Panc1 (cell line): ENCODE measurements at regions not wholly inside any gene's neighbourhood (a gene's known extent, or its start where the extent isn't known, plus 50 kb on each side); places are given as distances from the start of the nearest gene placed in this dataset.

Source experiments
- ATAC-seq: fragments of 200-7000 bp; cut with Tn5 transposase; 2 replicates; pipeline ENCODE4 v1.9.1; 2020; ENCODE audit warnings: mild to moderate bottlenecking, moderate library complexity
- BruUV-seq: library from RNA; stranded (reverse); fragments of 400-500 nt; replicated peaks from 2 replicates; lab custom pipeline; 2021; lab: Mats Ljungman, UMichigan
- CTCF ChIA-PET: fragments of 300-600 bp; sonication (Branson Sonifier 250); formaldehyde crosslinking; loops from one replicate; lab custom pipeline; 2022; ENCODE audit warnings: antibody characterized with exemption; lab: Charles Lee
- POLR2A ChIA-PET: fragments of 300-600 bp; sonication (Branson Sonifier 250); formaldehyde crosslinking; loops from one replicate; lab custom pipeline; 2022; ENCODE audit warnings: antibody characterized with exemption; lab: Charles Lee
- DNase-seq: peaks from one replicate; pipeline ENCODE4 v3.0.0-alpha.2; 2010; ENCODE audit warnings: low read depth, low spot score
- H3K27ac ChIP-seq: 2 replicates; pipeline ENCODE4 v1.5.1; 2011; ENCODE audit warnings: mild to moderate bottlenecking, low read length, inconsistent platforms
- H3K27me3 ChIP-seq: fragments of 200-500 bp; sonication (Bioruptor generic); 2 replicates; pipeline ENCODE4 v1.6.0; 2014; ENCODE audit warnings: low read length, inconsistent platforms; ENCODE audit not compliant: control insufficient read depth, insufficient read depth
- H3K36me3 ChIP-seq: fragments of 200-500 bp; sonication (Bioruptor generic); 2 replicates; pipeline ENCODE4 v1.5.1; 2014; ENCODE audit warnings: inconsistent platforms, mild to moderate bottlenecking, low read length, moderate library complexity; ENCODE audit not compliant: control insufficient read depth, insufficient read depth
- H3K4me1 ChIP-seq: 2 replicates; pipeline ENCODE4 v1.5.1; 2011; ENCODE audit warnings: inconsistent platforms, mild to moderate bottlenecking, low read length, moderate library complexity; ENCODE audit not compliant: control insufficient read depth, insufficient read depth
- H3K4me3 ChIP-seq, 2 experiments: 2 replicates each; pipeline ENCODE4 v1.5.1; 2011 to 2012; ENCODE audit warnings: low read depth in 2 of 2, low read length in 2 of 2, mild to moderate bottlenecking in 2 of 2, inconsistent platforms in 1 of 2, moderate library complexity in 1 of 2
- H3K9me3 ChIP-seq: fragments of 200-500 bp; sonication (Bioruptor generic); 2 replicates; pipeline ENCODE4 v1.5.1; 2014; ENCODE audit warnings: low read depth, mild to moderate bottlenecking, inconsistent platforms, low read length, moderate library complexity; ENCODE audit not compliant: control insufficient read depth, insufficient read depth
- CTCF ChIP-seq: fragments of 450-650 bp; IDR thresholded peaks from 2 replicates; pipeline ENCODE4 v1.5.1; 2017; ENCODE audit warnings: mild to moderate bottlenecking
- POLR2AphosphoS5 ChIP-seq: IDR thresholded peaks from 2 replicates; pipeline ENCODE4 v1.6.1; 2012; ENCODE audit warnings: mild to moderate bottlenecking, low read depth, low read length, moderate library complexity
- REST ChIP-seq, 2 experiments: IDR thresholded peaks; 2 replicates each; pipeline ENCODE4 v1.6.1; 2011 to 2012; ENCODE audit warnings: low read depth in 2 of 2, control low read depth in 1 of 2, low read length in 1 of 2, mild to moderate bottlenecking in 1 of 2, moderate library complexity in 1 of 2; ENCODE audit not compliant: insufficient read depth in 1 of 2
- SIN3A ChIP-seq: IDR thresholded peaks from 2 replicates; pipeline ENCODE4 v1.6.1; 2012; ENCODE audit warnings: low read depth, mild to moderate bottlenecking, low read length, moderate library complexity, borderline replicate concordance; ENCODE audit not compliant: insufficient read depth
- TCF7L2 ChIP-seq: IDR thresholded peaks from 2 replicates; pipeline ENCODE4 v1.6.1; 2011; ENCODE audit warnings: mild to moderate bottlenecking, low read depth, low read length, inconsistent platforms
- in situ Hi-C: cut with HindIII; loops from 2 replicates; pipeline ENCODE4 v1.10.0; 2016; ENCODE audit warnings: low sequenced_read_pairs, low pct_unique_long_range_greater_than_20kb
- intact Hi-C: fragments of 100-400 bp; cut with micrococcal nuclease; formaldehyde crosslinking; loops from one replicate; pipeline ENCODE4 v1.10.0; 2022; ENCODE audit not compliant: unreplicated experiment

GRCh38 chr14:34175574-34175973 is 224.7 kb upstream of the EGLN3 start:
- DNase-seq (no peak), ATAC-seq (no peak)
- CTCF ChIA-PET, result no interaction called here
- H3K4me1 ChIP-seq, result no peaks in the 10 kb centered on the region
- no peaks in the 10 kb centered on the region for H3K27me3 ChIP-seq
- POLR2A ChIA-PET, result no interaction called here
- no peak overlapping the region for H3K27ac ChIP-seq
- no peak for TF ChIP-seq REST (IDR thresholded peaks at IDR 0.05; ENCODE audit: insufficient read depth in 1 of 2, low read depth in 2 of 2, low read length in 1 of 2)
- TF ChIP-seq POLR2AphosphoS5, result no peak
- no peak for TF ChIP-seq TCF7L2
- no peak for TF ChIP-seq SIN3A
- TF ChIP-seq CTCF, result no peak
- in situ Hi-C loops (no loop called here), intact Hi-C loops (no loop called here)
- H3K4me3 ChIP-seq, result no peak overlapping the region
- no peaks in the 10 kb centered on the region for H3K36me3 ChIP-seq
- H3K9me3 ChIP-seq, result no peaks in the 10 kb centered on the region
- no TSS peak for BruUV-seq

- no peak for DNase-seq
- in situ Hi-C loops, result no loop called here
Observed at GRCh38 chr14:34174973-34175372, 224.1 kb upstream of the EGLN3 start.

More at GRCh38 chr14:34174973-34175372, 224.1 kb upstream of the EGLN3 start:
- H3K4me1 ChIP-seq, result no peaks in the 10 kb centered on the region
- no TSS peak for BruUV-seq
- ChIA-PET CTCF (no interaction called here), POLR2A (no interaction called here)
- H3K4me3 ChIP-seq, result no peak overlapping the region
- TF ChIP-seq TCF7L2 (no peak), SIN3A (no peak), REST (IDR thresholded peaks at IDR 0.05; ENCODE audit: insufficient read depth in 1 of 2, low read depth in 2 of 2, low read length in 1 of 2) (no peak), CTCF (no peak), POLR2AphosphoS5 (no peak)
- H3K27me3 ChIP-seq, result no peaks in the 10 kb centered on the region
- H3K36me3 ChIP-seq, result no peaks in the 10 kb centered on the region
- no peaks in the 10 kb centered on the region for H3K9me3 ChIP-seq
- H3K27ac ChIP-seq, result no peak overlapping the region
- intact Hi-C loops, result no loop called here
- no peak for ATAC-seq
